ENCODE measurements at regions not wholly inside any gene's neighbourhood (a gene's known extent, or its start where the extent isn't known, plus 50 kb on each side); places are given as distances from the start of the nearest gene placed in this dataset.

DNA sequence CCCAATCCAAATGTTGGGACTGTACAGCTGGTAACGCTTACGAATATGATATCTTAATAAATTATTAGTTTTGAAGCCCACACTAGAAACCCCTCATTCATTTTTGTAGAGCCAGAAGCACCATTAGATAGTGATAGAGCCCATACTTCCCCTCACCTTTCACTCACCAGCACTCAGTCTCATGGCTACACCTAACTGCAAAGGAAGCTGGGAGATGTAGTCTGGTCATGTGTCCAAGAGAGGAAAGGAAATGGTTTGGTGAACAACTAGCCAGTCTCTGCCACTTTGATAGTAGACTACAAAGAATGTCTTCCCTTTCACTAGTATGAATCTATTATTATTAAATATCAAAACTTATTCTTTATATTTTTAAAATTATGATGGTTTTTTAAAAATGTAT, 77.1 kb upstream of the EGFL6 start:
- TF ChIP-seq, protein P1, sequence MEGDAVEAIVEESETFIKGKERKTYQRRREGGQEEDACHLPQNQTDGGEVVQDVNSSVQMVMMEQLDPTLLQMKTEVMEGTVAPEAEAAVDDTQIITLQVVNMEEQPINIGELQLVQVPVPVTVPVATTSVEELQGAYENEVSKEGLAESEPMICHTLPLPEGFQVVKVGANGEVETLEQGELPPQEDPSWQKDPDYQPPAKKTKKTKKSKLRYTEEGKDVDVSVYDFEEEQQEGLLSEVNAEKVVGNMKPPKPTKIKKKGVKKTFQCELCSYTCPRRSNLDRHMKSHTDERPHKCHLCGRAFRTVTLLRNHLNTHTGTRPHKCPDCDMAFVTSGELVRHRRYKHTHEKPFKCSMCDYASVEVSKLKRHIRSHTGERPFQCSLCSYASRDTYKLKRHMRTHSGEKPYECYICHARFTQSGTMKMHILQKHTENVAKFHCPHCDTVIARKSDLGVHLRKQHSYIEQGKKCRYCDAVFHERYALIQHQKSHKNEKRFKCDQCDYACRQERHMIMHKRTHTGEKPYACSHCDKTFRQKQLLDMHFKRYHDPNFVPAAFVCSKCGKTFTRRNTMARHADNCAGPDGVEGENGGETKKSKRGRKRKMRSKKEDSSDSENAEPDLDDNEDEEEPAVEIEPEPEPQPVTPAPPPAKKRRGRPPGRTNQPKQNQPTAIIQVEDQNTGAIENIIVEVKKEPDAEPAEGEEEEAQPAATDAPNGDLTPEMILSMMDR (IDR thresholded peaks at IDR 0.05): no peak
- TF ChIP-seq ZFX (IDR thresholded peaks at IDR 0.05; ENCODE audit: borderline replicate concordance): no peak
